ENCODE measurements at regions not wholly inside any gene's neighbourhood (a gene's known extent, or its start where the extent isn't known, plus 50 kb on each side); places are given as distances from the start of the nearest gene placed in this dataset.

- no peak for DNase-seq
Measured at GRCh38 chrX:131779741-131780140, 235.9 kb downstream of the OR13H1 start.

- no peak for DNase-seq
Measured at GRCh38 chrX:131782646-131783045, 238.8 kb downstream of the OR13H1 start.

DNA sequence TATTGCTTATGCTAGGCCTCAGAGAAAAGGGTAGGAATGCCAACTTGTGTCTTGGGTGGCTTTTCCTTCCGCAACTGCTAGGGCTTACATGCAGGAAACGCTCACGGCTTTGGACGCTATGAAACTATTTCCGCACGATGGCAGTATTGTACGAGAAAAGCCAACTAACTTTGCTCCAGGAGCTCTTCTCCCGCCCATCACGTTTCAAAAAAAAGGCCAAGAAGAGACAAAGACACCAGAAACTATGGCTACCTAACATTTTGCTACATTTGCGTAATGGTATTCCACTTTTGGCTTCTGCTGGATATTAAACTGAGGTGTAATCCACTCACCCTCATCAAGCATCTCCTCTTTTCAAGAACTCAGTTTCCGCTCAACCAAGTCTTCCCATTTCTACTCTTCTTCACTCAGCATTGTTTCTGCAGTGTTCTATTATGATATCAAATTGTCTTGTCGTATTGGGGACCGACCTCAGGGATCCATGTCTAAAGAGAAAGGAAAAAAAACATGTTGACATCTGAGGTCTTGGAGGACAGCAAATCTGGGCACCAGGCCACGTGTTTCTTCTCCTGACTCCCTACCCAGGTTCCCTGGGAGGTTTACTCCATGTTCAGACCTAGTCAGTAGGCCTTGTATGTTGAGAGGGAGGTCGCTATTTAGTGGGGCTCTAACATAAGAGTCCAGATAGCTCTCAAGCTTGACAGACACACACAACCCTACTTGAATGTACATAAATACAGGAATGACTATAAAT, 239.4 kb upstream of the STK26 start:
- DNase-seq: no peak

- no peak for DNase-seq
Measured at GRCh38 chrX:131789664-131790063, 233.4 kb upstream of the STK26 start.

DNA sequence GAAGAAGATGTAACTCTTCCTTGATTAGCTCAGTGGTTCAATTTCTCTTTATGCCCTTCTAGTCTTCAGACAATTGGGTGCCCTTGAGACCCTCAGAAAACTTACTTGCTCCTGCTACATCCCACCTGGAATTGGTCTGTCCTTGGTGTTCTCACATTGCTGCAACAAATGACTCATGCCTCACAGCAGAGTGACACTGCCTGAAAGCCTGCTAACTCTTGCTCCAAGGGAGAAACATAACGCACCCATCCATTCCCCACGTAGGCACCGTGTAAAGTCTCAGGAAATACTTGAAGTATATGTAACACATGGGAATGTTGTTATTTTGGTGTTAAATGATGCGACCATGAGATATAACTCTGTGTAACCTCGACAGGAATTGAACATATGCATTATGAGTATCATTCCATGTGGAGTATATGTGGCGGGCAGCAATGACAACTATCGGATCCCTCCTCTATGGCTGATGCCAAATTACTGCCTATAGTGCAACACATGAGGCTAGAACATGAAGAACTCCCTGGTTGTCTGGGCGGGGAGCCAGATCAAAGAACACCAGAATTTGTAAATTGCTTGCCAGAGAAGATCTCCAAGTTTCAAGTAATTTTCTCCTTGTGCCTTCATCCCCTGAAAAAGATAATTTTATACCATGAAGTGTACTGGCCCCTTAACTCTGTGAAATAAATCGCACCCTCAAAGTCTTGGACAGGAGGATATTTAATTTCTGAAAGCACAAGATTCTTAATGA, 231.3 kb upstream of the STK26 start:
- DNase-seq: no peak

- DNase-seq: no peak
Measured at GRCh38 chrX:131792356-131792749, 230.7 kb upstream of the STK26 start.

- DNase-seq: no peak
Measured at GRCh38 chrX:131792789-131793462, 230.2 kb upstream of the STK26 start.

DNA sequence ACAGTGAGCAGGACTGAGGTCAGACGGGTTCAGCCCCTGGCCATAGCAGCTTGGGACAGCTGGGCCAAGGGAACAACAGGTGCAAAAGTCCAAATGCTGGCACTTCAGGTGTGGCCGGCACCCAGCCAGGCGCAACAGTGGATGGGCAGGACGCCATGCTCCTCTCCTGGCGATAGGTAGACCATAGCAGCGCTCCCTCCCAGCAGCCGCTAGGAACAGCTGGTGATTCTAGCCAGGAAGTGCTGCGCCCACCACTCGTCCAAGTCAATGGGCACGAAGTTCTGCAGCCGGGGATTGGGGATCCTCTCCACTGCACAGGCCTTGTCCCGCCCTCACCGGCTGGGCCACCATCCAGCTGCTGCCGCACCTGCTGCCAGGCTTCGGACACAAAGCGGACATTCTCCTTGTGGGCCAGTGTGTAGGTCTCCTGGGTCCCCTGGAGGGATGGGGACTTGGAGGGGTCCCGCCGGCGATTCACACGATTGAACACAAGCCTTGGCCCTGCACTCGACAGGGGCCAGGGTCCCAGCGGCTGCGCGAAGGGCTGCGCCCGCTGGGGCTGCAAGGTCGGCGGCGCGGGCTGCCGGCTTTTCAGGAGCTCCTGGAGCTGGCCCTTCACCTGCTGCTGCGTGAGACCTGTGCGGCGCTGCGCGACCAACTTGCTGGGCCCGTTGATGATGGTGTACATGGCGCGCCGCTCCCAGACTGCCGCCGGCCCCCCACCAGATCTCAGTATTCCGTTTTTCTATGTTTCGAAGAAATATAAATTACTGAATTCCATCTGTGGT, 227.5 kb upstream of the STK26 start:
- no peak for DNase-seq

GRCh38 chrX:131801066-131801465, 222.0 kb upstream of the STK26 start:
- no peak for DNase-seq

GRCh38 chrX:131801911-131802310, 221.2 kb upstream of the STK26 start:
- DNase-seq: no peak

DNA sequence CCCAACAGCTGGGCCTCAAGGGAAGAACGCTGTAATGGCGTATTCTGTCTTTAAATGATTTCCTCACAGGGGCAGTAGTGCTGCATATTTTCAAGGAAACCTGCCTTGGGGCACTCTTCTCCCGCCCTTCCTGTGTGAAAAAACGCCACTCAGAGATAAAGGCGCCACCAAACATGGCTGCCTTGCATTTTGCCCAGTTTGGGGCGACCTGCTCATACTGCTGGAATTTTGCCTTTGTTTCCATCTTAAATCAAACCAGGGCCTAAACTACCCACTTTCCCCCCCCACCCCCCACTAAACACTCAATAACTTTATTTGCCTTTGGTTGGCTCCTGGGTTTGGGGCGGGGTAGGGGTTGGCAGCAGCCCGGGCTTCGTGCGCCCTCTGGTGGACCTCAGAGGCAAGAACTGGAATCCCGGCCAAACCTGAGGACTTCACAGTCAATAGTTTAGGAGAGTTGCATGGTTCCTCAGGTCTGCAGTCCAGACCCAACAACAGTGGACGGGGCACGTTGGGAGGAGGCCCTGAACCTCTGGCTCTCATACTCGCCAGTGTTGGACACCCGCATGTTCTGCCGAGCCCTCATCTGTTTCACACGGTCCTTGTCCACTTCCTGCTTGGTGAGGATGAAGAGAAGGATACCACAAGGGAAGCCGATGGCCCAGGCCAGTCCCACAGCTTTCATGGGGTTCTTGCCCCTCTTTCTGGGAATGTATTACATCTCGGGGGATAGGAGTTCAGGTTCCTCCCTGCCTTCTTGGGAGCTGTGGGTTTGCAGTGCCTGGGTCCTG, 220.1 kb upstream of the STK26 start:
- peak; percentile 27 for DNase-seq

DNA sequence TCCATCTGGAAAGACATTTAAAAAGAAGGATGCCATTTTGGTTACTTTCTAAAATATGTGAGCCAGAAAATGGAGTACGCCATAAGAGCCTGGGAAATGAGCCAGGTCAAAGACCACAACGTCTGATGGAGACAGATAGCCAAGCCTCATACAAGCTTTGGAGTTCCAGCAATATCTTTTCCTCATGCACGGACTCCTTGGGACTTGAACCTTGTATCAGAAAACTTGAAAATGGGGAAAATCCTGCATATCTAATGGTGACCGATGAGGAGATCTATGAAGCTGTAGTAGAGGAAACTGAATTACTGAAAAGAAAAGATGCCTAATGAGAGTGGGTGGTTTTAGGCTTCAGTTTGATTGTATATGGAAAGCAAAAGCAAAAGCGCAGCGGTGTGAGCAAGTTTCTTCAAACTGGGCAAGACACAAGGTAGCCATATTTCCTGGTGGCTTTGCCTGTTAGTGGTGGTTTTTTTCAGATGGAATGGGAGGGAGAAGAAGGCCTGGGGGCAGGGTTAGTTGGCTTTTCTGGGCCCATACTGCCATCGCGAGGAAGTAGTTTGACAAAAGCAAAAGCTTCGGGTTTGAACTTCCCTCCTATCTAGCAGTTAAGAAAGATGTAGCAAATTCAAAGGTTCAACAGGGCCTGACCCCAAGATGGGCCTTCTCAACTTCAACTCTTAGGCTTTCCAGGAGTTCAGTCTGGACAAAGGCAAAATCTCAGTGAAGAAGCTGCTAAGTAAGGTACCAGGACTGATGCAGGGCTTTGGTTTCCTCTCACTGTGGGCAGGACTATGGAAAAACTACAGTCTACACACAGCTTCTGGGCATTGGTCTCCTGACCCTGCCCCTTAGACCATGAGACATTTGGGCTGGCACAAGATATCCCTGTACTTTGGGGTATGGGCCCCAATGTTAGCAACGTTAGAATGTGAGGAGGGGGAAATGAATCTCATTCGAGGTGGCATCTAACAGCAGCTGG, 210.0 kb upstream of the STK26 start:
- DNase-seq: peak; percentile 64

DNA sequence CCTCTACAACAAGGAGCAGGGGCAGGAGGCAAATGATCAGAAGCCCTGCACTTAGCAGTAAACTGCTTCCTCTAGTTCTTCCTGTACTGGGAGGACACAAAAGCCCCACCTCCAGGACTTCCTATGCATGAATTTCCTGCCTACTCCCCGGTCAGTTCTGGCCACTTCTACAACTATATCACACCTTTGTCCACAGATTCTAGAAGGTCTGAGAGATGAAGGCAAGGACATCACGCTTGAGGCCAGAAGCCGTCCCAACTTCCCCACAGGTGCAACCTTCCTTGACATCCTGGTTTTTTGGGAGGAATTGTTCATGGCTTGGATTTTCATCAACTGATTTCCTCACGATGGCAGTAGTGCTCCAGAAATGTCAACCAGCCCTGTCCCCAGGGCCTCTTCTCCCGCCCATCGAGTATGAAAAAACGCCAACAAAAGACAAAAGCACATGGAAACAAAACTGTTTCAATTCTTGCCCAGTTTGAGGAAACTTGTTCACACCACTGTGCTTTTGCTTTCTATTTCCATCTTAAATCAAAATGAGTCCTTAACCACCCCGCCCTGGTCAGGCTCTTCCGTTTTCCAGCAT, 206.5 kb upstream of the STK26 start:
- DNase-seq: peak; percentile 64

GRCh38 chrX:131818297-131818936, 204.7 kb upstream of the STK26 start:
- DNase-seq: no peak

DNA sequence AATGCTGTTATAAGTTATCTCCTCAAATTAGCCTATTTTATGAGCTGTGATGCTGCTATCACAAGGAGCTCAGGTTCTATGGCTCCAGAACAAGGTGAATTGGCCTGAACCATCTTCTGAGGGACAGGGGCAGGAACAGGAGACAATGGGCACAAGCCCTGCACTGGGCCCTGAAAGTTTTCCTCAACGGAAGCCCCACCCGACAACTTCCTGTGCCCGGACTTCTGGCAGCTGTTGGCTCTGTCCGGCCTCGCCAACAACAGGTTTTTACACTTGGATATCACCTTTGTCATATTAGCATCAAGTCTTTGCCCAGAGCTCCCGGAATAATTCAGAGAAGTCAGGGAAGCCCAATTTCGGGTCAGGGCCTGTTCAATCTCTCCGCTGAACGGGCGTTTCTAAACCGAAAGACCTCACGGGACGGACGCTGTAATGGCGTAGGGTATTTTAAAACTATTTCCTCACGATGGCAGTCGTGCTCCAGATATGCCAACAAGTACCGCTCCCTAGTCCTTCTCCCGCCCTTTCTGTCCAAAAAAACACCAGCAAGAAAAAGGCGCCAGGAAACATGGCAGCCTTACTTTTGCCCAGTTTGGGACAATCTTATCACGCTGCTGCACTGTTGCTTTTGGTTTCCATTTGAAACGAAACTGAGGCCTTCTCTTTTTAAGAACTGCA, 201.0 kb upstream of the STK26 start:
- DNase-seq: no peak

DNA sequence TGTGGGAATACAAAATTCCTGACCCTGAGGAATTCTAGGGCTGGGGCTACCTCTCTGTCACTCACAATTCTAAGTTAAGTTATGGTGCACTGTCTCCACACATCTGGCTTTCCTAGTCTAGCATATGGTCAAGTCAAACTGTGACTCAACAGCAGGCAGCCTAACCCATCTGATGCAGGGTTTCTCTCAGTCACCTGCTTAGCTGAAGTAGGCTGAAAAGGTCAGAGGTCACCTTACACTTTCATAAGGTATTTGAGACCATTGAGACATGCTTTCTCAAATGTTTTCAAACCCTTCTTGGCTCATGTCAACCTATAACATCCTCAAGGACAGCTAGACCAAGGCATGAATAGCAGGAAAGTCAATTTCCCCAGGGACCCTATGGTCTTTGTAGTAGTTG, 196.5 kb upstream of the STK26 start:
- DNase-seq: no peak

DNA sequence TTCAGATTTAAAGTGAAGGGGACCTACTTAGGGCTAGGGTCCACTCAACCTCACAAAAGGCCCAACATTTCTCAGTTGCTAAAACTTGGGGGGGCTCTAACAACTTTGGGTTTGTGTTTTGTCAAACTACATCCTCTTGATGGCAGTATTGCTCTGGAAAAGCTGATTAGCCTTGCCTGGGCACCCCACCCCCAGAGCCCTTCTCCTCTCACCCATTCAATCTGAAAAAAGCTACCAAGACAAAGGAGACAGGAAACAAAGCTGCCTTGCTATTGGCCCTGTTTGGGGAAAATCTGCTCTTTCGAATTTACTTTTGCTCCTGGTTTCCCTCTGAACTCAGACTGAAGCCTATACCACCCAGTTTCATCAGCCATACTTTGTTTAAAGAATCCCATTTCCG, 195.2 kb upstream of the STK26 start:
- DNase-seq: peak; percentile 45

- no peak for DNase-seq
Measured at GRCh38 chrX:131828482-131828881, 194.6 kb upstream of the STK26 start.

DNA sequence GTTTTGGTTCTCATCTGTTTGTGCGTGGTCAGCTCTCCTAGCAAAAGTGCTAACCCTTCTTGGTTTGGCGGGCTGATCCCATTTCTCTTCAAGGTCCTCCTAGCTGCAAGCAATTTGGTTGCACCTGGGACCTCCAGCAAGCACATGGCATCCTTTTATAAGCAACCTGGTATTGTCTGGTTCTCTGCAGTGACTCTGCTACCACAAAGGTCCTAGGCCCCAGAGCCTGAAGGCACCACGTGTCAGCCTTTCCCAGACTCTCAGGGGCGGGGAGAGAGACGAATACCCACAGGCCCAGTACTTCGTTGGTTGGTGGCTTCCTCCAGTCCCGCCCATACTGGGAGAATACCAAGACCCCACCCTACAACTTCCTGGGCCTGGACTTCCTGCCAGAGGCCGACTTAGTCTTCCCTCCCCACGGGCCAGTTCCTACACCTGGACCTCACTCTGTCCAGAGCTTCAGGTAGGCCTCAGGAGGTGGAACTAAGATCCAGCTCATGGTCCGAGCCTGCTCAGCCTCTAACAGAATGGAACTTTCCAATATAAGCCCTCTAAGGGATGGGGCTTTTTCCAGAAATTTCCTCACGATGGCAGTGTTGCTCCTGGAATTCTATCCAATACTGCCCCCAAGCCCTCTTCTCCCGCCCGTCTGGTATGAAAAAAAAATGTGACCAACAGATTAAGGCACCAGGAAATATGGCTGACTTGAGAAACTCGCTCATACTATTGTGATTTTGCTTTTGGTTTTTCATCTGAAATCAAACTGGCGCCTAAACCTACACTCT, 192.5 kb upstream of the STK26 start:
- peak; percentile 49 for DNase-seq

All from activated naive CD4-positive, alpha-beta T cell treated with anti-CD3 and anti-CD28 coated beads, Interleukin-2, amount 50 U/mL, for 16 hours (primary cell).